GM10266 (cell line): ENCODE measurements at regions not wholly inside any gene's neighbourhood (a gene's known extent, or its start where the extent isn't known, plus 50 kb on each side); places are given as distances from the start of the nearest gene placed in this dataset.

Source experiments
- DNase-seq: peaks from one replicate; pipeline ENCODE4 v3.0.0; 2012; ENCODE audit errors: extremely low spot score
- CTCF ChIP-seq: IDR thresholded peaks from 2 replicates; pipeline ENCODE4 v1.5.1; 2012; ENCODE audit warnings: mild to moderate bottlenecking, low read depth; ENCODE audit not compliant: control insufficient read depth, insufficient read depth; ENCODE audit errors: missing control alignments

- TF ChIP-seq CTCF = no peak
- DNase-seq = no peak
These were observed 257.6 kb upstream of the DDX53 start for GRCh38 chrX:22742174-22742573.

DNA sequence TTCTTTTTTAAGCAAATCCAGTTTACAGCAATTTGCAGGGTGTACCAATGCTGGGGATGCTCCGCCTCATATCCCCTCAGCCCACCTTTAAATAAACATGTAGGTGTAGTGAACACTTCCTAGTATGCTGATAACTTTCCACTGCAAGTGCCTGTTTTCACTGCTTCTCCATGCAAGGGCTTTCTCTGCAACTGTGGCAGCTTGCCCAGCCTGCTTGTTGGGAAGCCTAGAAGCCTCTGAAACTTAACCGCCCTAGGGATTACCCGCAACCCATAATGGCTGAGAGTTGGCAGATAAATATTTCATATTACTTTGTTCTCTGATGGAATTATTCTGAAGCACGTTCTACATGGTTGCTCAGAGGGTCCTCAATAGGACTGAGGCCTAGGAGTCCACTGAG lies 253.7 kb upstream of the DDX53 start:
- no peak for TF ChIP-seq CTCF

DNA sequence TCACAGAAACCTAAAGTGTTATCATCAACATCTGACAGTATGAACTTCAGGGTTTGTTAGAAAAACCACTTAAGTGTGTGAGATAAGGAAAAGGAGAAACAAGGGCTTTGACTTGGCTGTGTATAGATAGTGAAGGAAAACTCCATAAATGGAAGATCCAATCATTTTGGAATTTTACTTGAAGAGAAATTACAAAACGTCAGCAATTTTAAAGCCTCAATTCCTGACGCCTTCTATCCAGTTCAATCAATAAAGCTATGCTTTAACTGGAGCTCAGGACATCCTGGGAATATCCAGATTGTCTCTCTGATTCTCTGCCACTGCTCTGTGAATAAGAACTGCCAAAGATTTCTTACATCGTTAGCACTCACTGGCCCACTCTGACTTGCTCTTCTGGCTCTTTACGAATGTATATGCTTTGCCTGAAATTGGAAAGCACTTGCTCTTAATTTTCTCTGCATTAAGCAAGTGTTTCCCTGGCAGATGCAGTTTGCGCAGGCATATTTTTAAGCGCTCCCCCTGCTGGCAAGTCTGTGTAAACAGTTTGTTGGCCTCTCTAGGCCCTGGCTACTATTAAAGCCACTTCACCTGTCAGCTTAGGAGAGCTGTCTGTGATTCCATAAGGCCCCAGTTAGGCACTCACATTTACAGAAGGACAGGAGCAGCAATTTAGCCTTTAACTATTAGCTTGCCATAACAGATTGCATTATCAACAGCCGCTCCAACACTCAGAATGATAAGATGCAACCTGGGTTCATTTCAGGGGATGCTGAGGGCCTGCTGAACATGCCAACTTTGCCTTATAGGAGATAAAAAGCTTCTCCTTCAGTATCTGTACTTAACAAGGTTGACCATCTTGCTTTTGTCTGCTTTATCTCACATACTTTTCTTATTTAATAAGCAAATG lies 251.4 kb upstream of the DDX53 start:
- peak; percentile 57 for TF ChIP-seq CTCF
- DNase-seq = peak; percentile 6

More for the DNA sequence above, 253.7 kb upstream of the DDX53 start:
- no peak for DNase-seq

DNA sequence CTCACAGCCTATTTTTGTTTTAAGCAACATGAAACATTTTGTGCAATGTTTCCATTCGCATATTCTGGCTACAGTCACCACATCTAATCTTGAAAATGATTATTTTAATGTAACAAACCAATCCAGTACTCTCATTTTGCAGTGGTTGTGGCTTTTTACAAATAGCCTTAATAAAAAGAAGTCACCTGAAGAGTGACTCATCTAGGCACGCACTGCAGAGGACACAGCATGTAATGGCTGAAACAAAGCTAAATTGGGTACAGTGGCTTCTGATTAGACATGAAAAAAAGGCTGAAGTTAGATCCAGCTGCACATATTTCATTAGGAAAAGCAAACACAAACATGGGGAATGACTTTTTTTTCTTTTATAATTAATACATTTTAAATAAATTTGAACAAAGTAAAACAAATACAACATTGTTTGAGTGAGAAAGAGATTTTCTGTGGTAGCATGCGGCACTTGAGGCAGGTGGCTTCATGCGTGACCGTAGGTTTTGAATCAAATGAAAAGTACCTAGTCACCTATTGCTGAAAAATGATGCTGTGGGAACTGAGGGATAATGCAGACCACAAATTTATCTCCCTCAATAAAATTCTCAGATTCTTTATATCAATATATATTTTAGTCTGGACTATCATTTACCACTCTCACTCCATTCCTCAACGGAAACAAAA lies 240.8 kb upstream of the DDX53 start:
- no peak for DNase-seq
- no peak for TF ChIP-seq CTCF

DNA sequence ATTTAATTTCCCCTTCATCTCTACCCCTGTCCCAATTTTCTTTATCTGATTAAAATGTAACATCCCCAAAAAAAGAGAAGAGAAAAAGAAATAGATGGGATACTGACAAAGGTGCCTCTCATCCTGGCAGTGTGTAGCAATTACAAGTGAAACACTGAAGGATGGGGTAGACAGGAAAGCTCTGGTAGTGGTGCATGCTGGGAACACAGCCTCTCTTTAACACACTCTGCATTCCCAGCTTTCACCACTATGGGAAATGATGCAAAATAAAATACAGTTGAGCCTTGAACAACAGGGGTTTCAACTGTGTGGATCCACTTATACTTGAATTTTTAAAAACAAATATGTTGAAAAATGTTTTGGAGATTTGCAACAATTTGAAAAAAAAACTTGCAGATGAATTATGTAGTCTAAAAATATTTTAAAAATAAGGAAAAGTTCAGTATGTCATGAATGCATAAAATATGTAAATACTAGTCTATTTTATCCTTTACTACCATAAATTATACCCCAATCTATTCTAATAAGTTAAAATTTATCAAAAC lies 239.2 kb upstream of the DDX53 start:
- TF ChIP-seq CTCF = no peak
- DNase-seq = no peak

DNA sequence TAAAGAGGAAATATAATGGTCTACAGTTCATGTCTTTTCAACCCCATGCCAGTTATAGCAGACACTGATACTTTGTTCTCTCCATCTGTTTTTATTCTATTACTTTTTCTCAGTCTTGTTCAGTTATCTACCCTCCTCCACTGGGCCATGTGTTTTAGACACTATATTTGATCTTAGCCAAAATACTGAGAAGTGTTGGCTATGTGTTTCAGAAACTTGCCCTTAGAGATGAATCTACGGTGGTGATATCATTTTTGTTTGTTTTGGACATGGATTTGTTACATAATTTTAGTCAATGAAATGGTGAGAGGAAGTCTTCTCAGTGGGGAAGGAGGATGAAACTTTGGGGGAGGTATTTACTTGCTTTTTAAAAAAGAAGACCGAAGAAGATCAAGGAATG lies 211.5 kb upstream of the DDX53 start:
- TF ChIP-seq CTCF = no peak
- no peak for DNase-seq
